Putamen (tissue), 1 donor: ENCODE measurements at regions not wholly inside any gene's neighbourhood (a gene's known extent, or its start where the extent isn't known, plus 50 kb on each side); places are given as distances from the start of the nearest gene placed in this dataset.
A peak's percentile ranks its signal among the peaks of the same experiment; 100 is the strongest.

ENCODE experiments used
- DNase-seq: peaks from one replicate; pipeline ENCODE4 v3.0.0-alpha.2; 2016; ENCODE audit warnings: low spot score

DNA sequence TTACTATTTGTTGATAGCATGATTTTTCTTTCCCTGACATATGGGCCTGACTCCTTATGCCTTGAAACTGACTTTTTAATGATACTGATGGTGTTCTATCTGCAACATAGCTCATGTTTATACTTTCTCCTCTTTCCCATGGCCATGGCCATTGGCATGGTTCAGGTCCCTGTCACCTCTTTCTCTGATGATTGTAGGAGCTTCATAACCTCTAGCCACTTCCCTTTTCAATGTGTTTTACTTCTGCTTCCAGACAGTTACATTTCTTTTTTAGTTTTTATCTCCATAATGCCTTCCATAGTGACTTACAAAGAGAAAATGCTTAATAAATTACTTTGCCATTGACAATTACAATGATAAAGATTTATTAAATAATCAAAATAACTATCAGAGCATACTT lies 177.9 kb upstream of the SETBP1 start:
- no peak for DNase-seq

- DNase-seq, result no peak
Measured at GRCh38 chr18:44503854-44504253, 176.8 kb upstream of the SETBP1 start.

GRCh38 chr18:44507729-44508325 lies 172.9 kb upstream of the SETBP1 start:
- DNase-seq, result peak; percentile 34

DNA sequence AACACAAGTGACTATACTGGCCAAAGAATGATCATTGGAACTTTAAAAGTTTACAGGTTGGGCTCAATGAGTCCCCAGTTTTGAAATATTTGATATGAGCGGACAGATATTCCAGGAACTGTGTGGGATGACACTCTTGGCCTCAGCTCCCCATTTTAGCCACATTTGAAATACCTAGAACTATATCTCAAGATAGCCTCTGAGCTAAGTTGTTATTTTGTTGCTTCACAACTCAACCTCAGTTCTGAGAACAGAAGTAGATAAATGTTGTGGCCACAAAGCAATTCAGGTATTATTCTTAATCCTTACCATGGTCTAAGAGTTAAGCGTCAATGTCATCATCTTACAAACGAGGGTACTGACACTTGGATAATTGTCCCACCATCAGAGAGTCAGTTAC lies 172.2 kb upstream of the SETBP1 start:
- DNase-seq, result no peak

DNA sequence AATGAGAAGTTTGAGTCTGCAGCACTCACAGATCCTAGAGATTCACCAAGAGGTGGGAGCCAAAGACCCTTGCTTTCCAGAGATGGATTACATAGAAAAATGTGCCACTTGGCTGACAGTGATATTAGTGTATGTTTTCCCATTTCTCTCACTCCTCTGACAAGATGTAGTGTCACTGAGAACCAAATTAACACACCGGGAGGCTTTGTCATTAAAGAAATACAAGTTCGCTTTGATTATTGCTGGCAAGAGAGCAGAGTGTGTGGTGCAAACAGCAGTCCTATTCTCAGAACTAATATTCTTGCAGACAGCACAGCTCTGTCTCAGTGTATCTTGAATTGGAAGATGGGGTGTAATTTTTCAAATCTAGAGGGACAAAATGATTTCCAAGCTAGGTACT lies 171.6 kb upstream of the SETBP1 start:
- DNase-seq, result no peak

GRCh38 chr18:44510390-44510789 lies 170.3 kb upstream of the SETBP1 start:
- no peak for DNase-seq

DNA sequence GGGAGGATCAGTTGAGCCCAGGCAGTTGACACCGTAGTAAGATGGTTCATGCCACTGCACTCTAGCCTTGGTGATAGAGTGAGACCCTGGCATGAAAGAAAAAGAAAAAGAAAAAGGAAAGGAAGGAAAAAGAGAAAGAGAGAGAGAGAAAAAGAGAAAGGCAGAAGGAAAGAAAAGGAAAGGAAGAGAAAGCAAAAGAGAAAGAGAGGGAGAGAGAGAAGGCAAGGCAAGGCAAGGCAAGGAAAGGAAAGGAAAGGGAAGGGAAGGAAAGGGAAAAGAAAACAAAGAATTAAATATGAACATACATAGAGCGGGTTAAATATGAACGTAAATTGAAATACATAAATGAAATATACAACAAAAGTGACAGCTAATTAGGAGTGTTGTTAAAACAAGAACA lies 167.5 kb upstream of the SETBP1 start:
- DNase-seq, result no peak

GRCh38 chr18:44514106-44514505 lies 166.6 kb upstream of the SETBP1 start:
- DNase-seq, result no peak

DNA sequence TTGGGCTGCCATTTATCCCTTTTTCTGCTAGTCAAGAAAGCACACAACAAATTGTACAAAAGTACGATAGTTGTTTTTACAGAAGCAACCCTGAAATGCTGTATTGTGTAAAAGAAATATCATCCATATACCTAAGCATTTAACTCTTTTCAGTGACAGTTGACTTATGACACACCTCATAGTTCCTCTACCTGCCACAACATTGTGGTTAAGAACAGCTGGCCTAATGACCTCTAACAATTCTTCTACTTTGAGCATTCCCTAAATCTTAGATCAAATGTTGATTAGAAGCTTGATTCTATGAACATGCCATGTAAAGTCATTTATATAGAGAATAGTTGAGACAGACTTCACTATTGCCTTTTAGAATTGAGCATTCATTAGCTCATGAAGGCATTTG lies 165.9 kb upstream of the SETBP1 start:
- no peak for DNase-seq

DNA sequence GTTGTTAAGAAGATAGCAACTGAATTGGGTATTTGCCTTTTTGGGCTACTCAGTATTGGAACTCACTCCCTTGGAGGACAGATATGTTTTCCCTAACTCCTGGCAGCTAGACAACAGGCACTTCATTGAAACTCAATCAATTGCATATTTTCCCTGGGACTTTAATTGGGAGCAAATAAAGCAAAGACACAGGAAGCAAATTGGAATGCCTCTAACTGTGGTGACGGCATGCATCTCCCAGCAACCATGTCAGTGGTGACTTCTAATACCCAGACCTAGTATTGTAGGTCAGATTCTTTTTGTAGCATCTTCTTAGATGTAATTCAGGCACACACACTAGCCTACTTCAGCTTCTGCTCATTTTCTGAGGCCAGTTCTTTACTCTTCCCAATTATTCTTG lies 164.2 kb upstream of the SETBP1 start:
- DNase-seq, result no peak

- DNase-seq, result no peak
Measured at GRCh38 chr18:44517136-44517535, 163.6 kb upstream of the SETBP1 start.

DNA sequence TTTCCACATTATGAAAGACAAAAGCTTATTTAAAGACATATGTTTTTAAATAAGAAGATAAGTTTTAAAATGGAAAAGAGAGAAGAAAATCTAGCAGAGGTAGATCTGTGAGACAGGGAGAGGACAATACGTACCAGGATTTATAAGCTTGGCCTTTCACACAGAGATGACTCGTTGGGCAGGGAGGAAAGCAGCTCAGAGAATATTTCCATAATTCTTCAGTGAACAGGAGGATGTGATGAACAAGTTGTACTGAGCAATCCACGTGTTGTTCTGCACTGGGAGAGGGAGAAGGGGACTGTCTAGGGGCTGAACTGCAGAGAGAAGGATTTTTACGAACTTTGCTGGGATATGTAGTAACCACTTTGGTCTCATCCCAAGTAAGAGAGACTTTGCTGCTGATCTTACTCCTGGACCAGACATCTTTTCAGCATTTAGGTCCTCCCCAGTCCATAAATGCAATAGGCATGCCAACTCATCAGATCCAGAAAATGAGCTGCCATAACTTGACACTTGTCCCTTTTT lies 162.5 kb upstream of the SETBP1 start:
- DNase-seq, result no peak

GRCh38 chr18:44518666-44519065 lies 162.0 kb upstream of the SETBP1 start:
- DNase-seq, result no peak

- DNase-seq, result no peak
Measured at GRCh38 chr18:44520981-44521667, 159.6 kb upstream of the SETBP1 start.

DNA sequence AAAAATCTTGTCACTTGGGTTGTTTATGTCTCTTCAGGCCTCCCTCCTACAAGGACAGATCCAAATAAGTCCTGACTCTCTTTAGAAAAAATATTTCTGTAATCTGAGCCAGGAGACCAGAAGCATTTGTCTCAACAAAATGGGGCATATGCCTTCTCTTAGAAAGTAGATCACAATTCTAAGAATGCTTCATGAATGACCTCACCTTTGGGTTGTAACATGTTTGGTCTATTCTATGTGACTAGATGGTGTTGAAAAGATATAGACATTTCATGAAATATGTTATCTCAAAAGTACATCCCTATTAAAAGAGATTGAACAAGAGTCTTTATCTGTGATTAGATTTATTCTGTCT lies 159.0 kb upstream of the SETBP1 start:
- DNase-seq, result no peak

DNA sequence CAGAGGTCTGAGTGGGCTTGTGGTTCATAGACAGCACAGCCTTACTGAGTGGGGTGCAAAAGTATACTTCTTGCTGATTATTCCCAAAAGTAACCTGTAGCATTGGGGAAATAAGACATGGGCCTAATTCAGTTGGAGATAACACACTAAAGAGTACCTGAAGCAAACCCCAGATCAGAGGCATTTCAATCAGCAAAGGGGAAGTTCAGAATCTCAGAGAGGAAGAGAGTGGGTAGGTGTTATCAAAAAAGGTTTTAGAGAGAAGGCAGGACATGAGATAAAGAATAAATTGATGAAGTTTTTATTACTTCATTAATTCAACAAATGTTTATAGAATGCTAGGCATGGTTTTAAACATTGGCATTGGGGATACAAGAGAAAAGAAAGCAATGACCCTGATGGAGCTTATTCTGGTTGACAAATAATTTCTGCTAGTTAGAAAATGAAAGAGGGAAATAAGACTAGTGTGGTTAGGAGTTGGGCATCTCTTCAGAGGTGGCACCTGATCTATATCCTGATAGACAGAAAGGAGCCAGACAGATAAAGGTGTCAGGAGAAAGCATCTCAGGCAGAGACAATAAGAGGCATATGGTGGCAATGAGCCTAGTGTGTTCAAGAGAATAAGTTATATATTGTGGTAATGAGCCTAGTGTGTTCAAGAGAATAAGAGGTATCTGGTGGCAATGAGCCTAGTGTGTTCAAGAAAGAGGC lies 153.8 kb upstream of the SETBP1 start:
- no peak for DNase-seq

GRCh38 chr18:44533071-44533470 lies 147.6 kb upstream of the SETBP1 start:
- no peak for DNase-seq

GRCh38 chr18:44536046-44536445 lies 144.6 kb upstream of the SETBP1 start:
- no peak for DNase-seq

DNA sequence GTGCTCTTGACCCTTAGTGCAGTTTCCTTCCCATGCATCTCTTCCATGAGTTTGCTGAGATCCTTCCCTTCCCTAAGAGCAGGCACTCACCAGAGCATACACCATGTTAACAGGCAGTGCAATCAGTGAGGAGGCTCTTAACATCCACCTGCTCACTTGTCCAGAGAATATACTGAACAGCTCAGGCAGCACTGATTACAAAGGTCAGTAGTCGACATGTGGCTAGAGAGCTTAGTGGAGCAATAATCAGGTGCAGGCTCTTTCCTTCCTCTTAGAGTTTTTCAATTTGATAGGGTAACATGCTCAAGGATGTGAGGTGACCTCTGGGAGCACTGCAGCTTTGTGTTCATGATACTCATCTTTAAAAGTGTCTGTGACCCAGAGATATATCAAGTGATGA lies 144.1 kb upstream of the SETBP1 start:
- no peak for DNase-seq

- no peak for DNase-seq
Measured at GRCh38 chr18:44537526-44537925, 143.2 kb upstream of the SETBP1 start.

DNA sequence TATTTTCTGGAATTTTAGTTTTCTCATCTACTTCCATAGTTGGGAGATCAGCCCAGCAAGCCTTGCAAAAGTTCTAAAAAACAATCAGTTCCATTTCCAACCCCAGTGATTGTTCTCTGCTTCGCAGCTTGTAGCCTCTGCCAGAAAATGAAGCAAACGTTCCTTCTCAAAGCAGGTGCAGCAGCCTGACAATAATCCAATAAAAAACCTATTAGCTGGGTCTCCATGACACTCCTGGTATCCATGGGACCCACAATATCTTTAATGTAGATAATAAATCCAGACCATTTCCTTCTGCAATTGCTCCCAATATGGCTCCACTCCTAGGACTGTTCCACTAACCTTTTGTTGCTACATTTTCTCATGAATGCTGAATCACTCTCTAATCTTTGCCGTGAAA lies 140.8 kb upstream of the SETBP1 start:
- no peak for DNase-seq

DNA sequence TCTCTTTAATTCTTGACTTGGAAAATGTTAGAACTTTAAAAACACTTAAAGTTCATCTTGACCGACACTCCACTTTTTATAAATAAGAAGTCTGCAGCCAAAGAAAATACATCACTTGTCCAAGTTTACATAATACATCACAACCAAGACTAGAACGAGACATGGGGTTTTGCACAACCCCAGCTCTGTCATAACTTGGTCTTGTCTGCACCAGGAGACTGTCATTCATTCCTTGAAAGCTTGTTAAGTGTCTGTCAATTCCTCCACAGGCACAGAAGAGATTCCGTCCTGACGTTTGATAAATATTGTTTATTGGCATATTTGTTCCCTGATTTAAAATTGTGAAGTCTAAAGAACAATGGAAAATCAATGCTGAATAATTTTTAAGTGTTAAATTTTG lies 139.5 kb upstream of the SETBP1 start:
- DNase-seq, result no peak

GRCh38 chr18:44541781-44542180 lies 138.9 kb upstream of the SETBP1 start:
- no peak for DNase-seq
